Loucy (cell line): ENCODE measurements at regions not wholly inside any gene's neighbourhood (a gene's known extent, or its start where the extent isn't known, plus 50 kb on each side); places are given as distances from the start of the nearest gene placed in this dataset.

Source experiments
- H2AFZ ChIP-seq: fragments of 200-600 bp; sonication (generic); 2 replicates; pipeline ENCODE4 v1.6.0; 2016; ENCODE audit warnings: antibody characterized with exemption, mild to moderate bottlenecking, low read length, moderate library complexity
- H3F3A ChIP-seq: fragments of 200-600 bp; 2 replicates; pipeline ENCODE4 v1.6.0; 2016; ENCODE audit warnings: antibody characterized with exemption, low read depth, mild to moderate bottlenecking
- H3K27me3 ChIP-seq: fragments of 200-600 bp; sonication (generic); 2 replicates; pipeline ENCODE4 v1.6.1; 2014; ENCODE audit warnings: low read length, mild to moderate bottlenecking; ENCODE audit not compliant: insufficient read depth, poor library complexity, severe bottlenecking
- H3K36me3 ChIP-seq: fragments of 200-600 bp; sonication (generic); 2 replicates; pipeline ENCODE4 v1.6.1; 2016; ENCODE audit warnings: low read length; ENCODE audit not compliant: insufficient read depth
- H3K4me1 ChIP-seq: fragments of 200-600 bp; sonication (generic); 2 replicates; pipeline ENCODE4 v1.5.1; 2014; ENCODE audit warnings: low read length, mild to moderate bottlenecking; ENCODE audit not compliant: insufficient read depth, poor library complexity, severe bottlenecking
- H3K4me2 ChIP-seq: fragments of 200-600 bp; sonication (generic); 2 replicates; pipeline ENCODE4 v1.6.0; 2014; ENCODE audit warnings: antibody characterized with exemption, low read length, low read depth, mild to moderate bottlenecking; ENCODE audit not compliant: poor library complexity, severe bottlenecking
- H3K4me3 ChIP-seq: fragments of 200-600 bp; sonication (generic); 2 replicates; pipeline ENCODE4 v1.5.1; 2014; ENCODE audit warnings: low read length, mild to moderate bottlenecking, mixed read lengths; ENCODE audit not compliant: poor library complexity, severe bottlenecking
- H3K79me2 ChIP-seq: fragments of 200-600 bp; sonication (generic); 2 replicates; pipeline ENCODE4 v1.6.1; 2014; ENCODE audit warnings: low read length; ENCODE audit not compliant: insufficient read depth
- H3K9ac ChIP-seq: fragments of 200-600 bp; sonication (generic); 2 replicates; pipeline ENCODE4 v1.6.0; 2014; ENCODE audit warnings: mild to moderate bottlenecking, low read depth, low read length, moderate library complexity; ENCODE audit not compliant: poor library complexity, severe bottlenecking
- H3K9me2 ChIP-seq: fragments of 200-600 bp; sonication (generic); replicated peaks from 2 replicates; pipeline ENCODE4 v1.6.1; 2016; ENCODE audit warnings: low read depth, low read length, mixed read lengths
- H3K9me3 ChIP-seq: fragments of 200-600 bp; sonication (generic); 2 replicates; pipeline ENCODE4 v1.6.1; 2014; ENCODE audit warnings: mild to moderate bottlenecking, antibody characterized with exemption, low read length, low read depth; ENCODE audit not compliant: insufficient read depth
- H4K20me1 ChIP-seq: fragments of 200-600 bp; sonication (generic); 2 replicates; pipeline ENCODE4 v1.6.0; 2014; ENCODE audit warnings: antibody characterized with exemption, low read length, mild to moderate bottlenecking; ENCODE audit not compliant: insufficient read depth, poor library complexity, severe bottlenecking
- EZH2phosphoT487 ChIP-seq: fragments of 200-600 bp; IDR thresholded peaks from 2 replicates; pipeline ENCODE4 v1.6.1; 2018; ENCODE audit warnings: antibody characterized with exemption, mild to moderate bottlenecking, moderate library complexity, borderline replicate concordance
- TF ChIP-seq, protein P1 (sequence below): fragments of 200-600 bp; sonication (generic); conservative IDR thresholded peaks from 2 replicates; pipeline ENCODE4 v1.5.1; 2014; ENCODE audit warnings: mild to moderate bottlenecking, antibody characterized with exemption, low read length

DNA sequence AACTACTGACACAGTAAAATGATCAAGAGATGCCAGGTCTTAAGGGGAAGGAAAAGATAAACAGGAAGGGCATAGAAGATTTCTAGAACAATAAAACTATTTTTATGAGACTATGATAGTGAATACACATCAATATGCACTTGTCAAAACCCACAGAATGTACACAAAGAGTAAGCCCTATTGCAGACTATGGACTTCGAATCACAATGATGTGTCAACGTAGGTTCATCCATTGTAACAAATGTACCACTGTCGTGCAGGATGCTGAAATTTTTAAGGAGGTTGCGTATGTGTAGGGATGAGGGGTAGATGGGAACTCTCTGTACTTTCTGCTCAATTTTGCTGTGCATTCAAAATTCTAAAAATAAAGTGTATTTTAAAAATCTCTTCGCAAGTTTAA, 171.9 kb downstream of the KLF12 start:
- H3K9ac ChIP-seq: no peak overlapping the region
- H3K27me3 ChIP-seq: no peaks in the 10 kb centered on the region
- H3K79me2 ChIP-seq: peaks cover 35% of the 10 kb centered on the region
- H4K20me1 ChIP-seq: no peaks in the 10 kb centered on the region
- H3K4me2 ChIP-seq: no peak overlapping the region
- no peak overlapping the region for H2AFZ ChIP-seq
- H3K4me1 ChIP-seq: peaks cover 4% of the 10 kb centered on the region
- no peaks in the 10 kb centered on the region for H3F3A ChIP-seq
- TF ChIP-seq, protein P1, sequence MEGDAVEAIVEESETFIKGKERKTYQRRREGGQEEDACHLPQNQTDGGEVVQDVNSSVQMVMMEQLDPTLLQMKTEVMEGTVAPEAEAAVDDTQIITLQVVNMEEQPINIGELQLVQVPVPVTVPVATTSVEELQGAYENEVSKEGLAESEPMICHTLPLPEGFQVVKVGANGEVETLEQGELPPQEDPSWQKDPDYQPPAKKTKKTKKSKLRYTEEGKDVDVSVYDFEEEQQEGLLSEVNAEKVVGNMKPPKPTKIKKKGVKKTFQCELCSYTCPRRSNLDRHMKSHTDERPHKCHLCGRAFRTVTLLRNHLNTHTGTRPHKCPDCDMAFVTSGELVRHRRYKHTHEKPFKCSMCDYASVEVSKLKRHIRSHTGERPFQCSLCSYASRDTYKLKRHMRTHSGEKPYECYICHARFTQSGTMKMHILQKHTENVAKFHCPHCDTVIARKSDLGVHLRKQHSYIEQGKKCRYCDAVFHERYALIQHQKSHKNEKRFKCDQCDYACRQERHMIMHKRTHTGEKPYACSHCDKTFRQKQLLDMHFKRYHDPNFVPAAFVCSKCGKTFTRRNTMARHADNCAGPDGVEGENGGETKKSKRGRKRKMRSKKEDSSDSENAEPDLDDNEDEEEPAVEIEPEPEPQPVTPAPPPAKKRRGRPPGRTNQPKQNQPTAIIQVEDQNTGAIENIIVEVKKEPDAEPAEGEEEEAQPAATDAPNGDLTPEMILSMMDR: no peak
- TF ChIP-seq EZH2phosphoT487: no peak
- H3K4me3 ChIP-seq: no peak overlapping the region
- H3K9me3 ChIP-seq: 0 out of 2 replicates have a peak, but pooled peaks cover 6% of the 10 kb centered on the region
- H3K9me2 ChIP-seq: no peaks in the 10 kb centered on the region
- no peaks in the 10 kb centered on the region for H3K36me3 ChIP-seq

DNA sequence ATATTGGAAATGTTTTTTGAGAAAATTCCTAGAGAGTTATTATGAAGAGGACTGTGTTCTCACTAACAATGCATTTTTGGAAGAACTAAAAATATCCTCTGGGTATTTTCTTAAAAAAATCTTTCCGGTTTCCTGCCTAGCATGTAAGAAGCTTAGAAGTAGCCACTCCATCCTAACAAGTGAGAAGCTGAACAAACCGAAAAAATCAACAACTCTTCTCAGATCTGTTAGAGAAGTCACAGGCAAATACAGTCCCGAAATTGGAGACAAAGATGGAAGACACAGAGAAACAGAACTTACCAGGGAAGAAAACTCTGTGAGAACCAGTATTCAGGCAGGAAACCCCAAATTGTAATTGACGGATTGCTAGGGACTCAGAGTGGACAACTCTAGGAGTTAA, 173.0 kb downstream of the KLF12 start:
- no peak overlapping the region for H3K4me3 ChIP-seq
- no peaks in the 10 kb centered on the region for H3F3A ChIP-seq
- peaks cover 32% of the 10 kb centered on the region for H3K79me2 ChIP-seq
- no peak overlapping the region for H3K9ac ChIP-seq
- no peak overlapping the region for H2AFZ ChIP-seq
- H3K9me3 ChIP-seq: 0 out of 2 replicates have a peak, but pooled peaks cover 6% of the 10 kb centered on the region
- TF ChIP-seq, protein P1: no peak
- no peak for TF ChIP-seq EZH2phosphoT487
- H3K4me1 ChIP-seq: peaks cover 8% of the 10 kb centered on the region
- H4K20me1 ChIP-seq: no peaks in the 10 kb centered on the region
- H3K4me2 ChIP-seq: no peak overlapping the region
- no peaks in the 10 kb centered on the region for H3K36me3 ChIP-seq
- H3K9me2 ChIP-seq: no peaks in the 10 kb centered on the region
- H3K27me3 ChIP-seq: no peaks in the 10 kb centered on the region

DNA sequence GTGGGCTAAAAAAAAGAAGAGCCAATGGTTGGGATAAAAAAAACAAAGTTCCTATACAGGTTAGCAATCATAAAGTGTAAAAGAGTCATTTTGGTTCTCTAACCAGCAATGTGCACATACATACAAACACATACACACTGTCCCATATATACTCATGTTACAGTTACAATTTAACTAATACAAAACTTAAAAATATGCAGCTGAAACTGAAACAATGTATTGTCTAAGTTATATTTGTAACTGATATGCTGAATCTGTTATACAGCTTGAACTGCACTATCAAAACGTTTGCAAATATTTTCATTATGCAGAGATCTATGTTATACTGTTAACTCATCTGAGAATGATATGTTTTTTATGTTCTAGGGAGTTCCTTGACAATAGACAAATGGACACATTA, 173.7 kb downstream of the KLF12 start:
- Histone ChIP-seq H3K9ac (no peak overlapping the region), H3K4me2 (no peak overlapping the region), H3K27me3 (no peaks in the 10 kb centered on the region), H3K9me2 (no peaks in the 10 kb centered on the region), H2AFZ (no peak overlapping the region), H3K9me3 (0 out of 2 replicates have a peak, but pooled peaks cover 6% of the 10 kb centered on the region), H3K36me3 (no peaks in the 10 kb centered on the region), H3K4me3 (no peak overlapping the region), H4K20me1 (no peaks in the 10 kb centered on the region), H3K79me2 (peaks cover 26% of the 10 kb centered on the region), H3K4me1 (peaks cover 16% of the 10 kb centered on the region), H3F3A (no peaks in the 10 kb centered on the region)
- no peak for TF ChIP-seq EZH2phosphoT487
- TF ChIP-seq, protein P1: no peak
